Liver (tissue), 7 donors: ENCODE measurements at regions not wholly inside any gene's neighbourhood (a gene's known extent, or its start where the extent isn't known, plus 50 kb on each side); places are given as distances from the start of the nearest gene placed in this dataset.

Source experiments
- DNase-seq: peaks from one replicate; pipeline ENCODE4 v3.0.0-alpha.2; 2017; ENCODE audit warnings: low spot score
- H3K27ac ChIP-seq, 2 donors: one replicate each; pipeline ENCODE4 v1.7.0; 2013; ENCODE audit warnings: inconsistent platforms in 2 of 2, low read length in 2 of 2, control low read depth in 1 of 2, low read depth in 1 of 2, mild to moderate bottlenecking in 1 of 2
- H3K27me3 ChIP-seq, 4 donors: one replicate each; pipeline versions ENCODE4 v1.6.1 to v1.7.0; 2013; ENCODE audit warnings: low read length in 3 of 4, inconsistent platforms in 1 of 4, mild to moderate bottlenecking in 1 of 4, moderate library complexity in 1 of 4; ENCODE audit not compliant: control insufficient read depth in 4 of 4, insufficient read depth in 4 of 4
- H3K36me3 ChIP-seq, 4 donors: one replicate each; pipeline versions ENCODE4 v1.6.1 to v1.7.0; 2013; ENCODE audit warnings: low read length in 3 of 4, mild to moderate bottlenecking in 3 of 4, low read depth in 1 of 4, moderate library complexity in 1 of 4; ENCODE audit not compliant: control insufficient read depth in 4 of 4, insufficient read depth in 3 of 4
- H3K4me1 ChIP-seq, 4 donors: one replicate each; pipeline versions ENCODE4 v1.6.1 to v1.7.0; 2013; ENCODE audit warnings: low read length in 3 of 4, mild to moderate bottlenecking in 3 of 4, moderate library complexity in 1 of 4; ENCODE audit not compliant: control insufficient read depth in 4 of 4, insufficient read depth in 4 of 4
- H3K4me3 ChIP-seq, 3 donors: one replicate each; pipeline versions ENCODE4 v1.6.1 to v1.7.0; 2013; ENCODE audit warnings: low read length in 3 of 3, control low read depth in 1 of 3, low read depth in 1 of 3, mild to moderate bottlenecking in 1 of 3
- H3K9ac ChIP-seq, 2 donors: one replicate each; pipeline ENCODE4 v1.7.0; 2013; ENCODE audit warnings: low read length in 2 of 2, mild to moderate bottlenecking in 2 of 2, moderate library complexity in 2 of 2, control low read depth in 1 of 2, low read depth in 1 of 2
- H3K9me3 ChIP-seq, 4 donors: one replicate each; pipeline versions ENCODE4 v1.6.1 to v1.7.0; 2013; ENCODE audit warnings: low read length in 3 of 4; ENCODE audit not compliant: control insufficient read depth in 4 of 4
- EGR1 ChIP-seq, 2 donors: IDR thresholded peaks; 2 replicates each; pipeline ENCODE4 v1.6.1; 2016 to 2018; ENCODE audit warnings: antibody characterized with exemption in 2 of 2, low read depth in 2 of 2
- FOXA2 ChIP-seq: IDR thresholded peaks from 2 replicates; pipeline ENCODE4 v1.6.1; 2016; ENCODE audit warnings: antibody characterized with exemption
- HNF4G ChIP-seq: IDR thresholded peaks from 2 replicates; pipeline ENCODE4 v1.6.1; 2016; ENCODE audit warnings: antibody characterized with exemption
- JUND ChIP-seq, 2 donors: IDR thresholded peaks; 2 replicates each; pipeline ENCODE4 v1.6.1; 2016; ENCODE audit warnings: antibody characterized with exemption in 2 of 2
- RAD21 ChIP-seq, 2 donors: IDR thresholded peaks; 2 replicates each; pipeline ENCODE4 v1.6.1; 2016; ENCODE audit warnings: antibody characterized with exemption in 2 of 2, mild to moderate bottlenecking in 2 of 2
- RXRA ChIP-seq, 2 donors: IDR thresholded peaks; 2 replicates each; pipeline ENCODE4 v1.6.1; 2017 to 2018; ENCODE audit warnings: antibody characterized with exemption in 2 of 2, mild to moderate bottlenecking in 1 of 2
- SP1 ChIP-seq: IDR thresholded peaks from 2 replicates; pipeline ENCODE4 v1.6.1; 2018; ENCODE audit warnings: antibody characterized with exemption, mild to moderate bottlenecking
- YY1 ChIP-seq: IDR thresholded peaks from 2 replicates; pipeline ENCODE4 v1.6.1; 2016; ENCODE audit warnings: antibody characterized with exemption, mild to moderate bottlenecking
- WGBS: extraction: QIAGEN DNeasy Blood & Tissue Kit; methylation state at CpG from one replicate; pipeline ENCODE4 v1.1.7; 2013; 5-methylcytosine and 5-hydroxymethylcytosine counted together
- TF ChIP-seq, protein P1 (sequence below): IDR thresholded peaks from 2 replicates; pipeline ENCODE4 v1.6.1; 2016; ENCODE audit warnings: antibody characterized with exemption, mild to moderate bottlenecking
- TF ChIP-seq, protein P2 (sequence below): IDR thresholded peaks from 2 replicates; pipeline ENCODE4 v1.6.1; 2016; ENCODE audit warnings: antibody characterized with exemption
- donor health status: healthy.
- donor health status: healthy.
- donor health status: healthy.
- donor health status: healthy.

DNA sequence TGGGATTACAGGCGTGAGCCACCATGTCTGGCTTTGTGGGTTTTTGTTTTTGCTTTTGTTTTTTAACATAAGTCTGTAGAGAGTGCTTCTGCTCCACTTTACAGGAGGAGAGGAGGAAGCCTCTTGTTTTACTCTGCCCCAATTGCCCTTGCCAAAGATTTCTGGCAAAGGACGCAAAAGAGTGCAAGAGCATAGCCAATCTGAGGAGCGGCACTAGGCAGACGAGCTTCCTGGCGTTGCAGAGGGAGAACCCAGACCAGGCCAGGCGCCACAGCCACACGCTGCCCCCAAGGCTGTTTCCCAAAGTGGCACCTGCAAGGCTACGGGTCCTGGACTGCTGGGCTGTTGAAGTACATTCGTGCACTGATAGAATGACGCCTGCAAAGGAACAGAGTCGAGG lies 96.2 kb downstream of the BBS10 start:
- Histone ChIP-seq H3K9ac (no peak overlapping the region), H3K9me3 (no peaks in the 10 kb centered on the region), H3K4me3 (no peak overlapping the region), H3K4me1 (peaks cover 1 to 19% (median 11%) of the 10 kb centered on the region in 4 donors), H3K36me3 (no peaks in the 10 kb centered on the region), H3K27me3 (no peaks in the 10 kb centered on the region), H3K27ac (no peak overlapping the region)
- TF ChIP-seq RAD21 (IDR thresholded peaks at IDR 0.05) (no peak), EGR1 (IDR thresholded peaks at IDR 0.05; ENCODE audit: low read depth in 2 of 2) (no peak), SP1 (no peak)
- WGBS, result 74% methylated on average over 11 of the region's 11 CpGs
- no peak for DNase-seq

DNA sequence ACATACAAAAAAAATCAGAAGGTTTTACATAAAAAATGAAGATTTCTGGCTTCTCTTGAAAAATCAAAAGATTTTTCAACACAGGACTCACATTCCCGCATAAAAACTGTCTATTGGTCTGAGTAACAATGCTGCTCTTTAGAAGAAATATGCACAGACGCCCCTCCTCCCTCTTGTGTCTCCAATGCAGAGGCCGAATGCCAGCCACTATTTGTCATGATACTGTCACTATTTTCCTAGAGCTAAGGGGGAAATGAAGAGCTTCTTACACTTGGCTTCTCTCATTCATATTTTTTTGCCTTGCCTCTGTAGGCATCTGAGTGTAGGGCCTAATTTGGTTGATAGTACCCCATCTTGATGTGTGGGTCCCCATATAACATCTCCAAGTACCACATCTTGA lies 98.0 kb downstream of the BBS10 start:
- Histone ChIP-seq H3K4me1 (peaks cover 1 to 20% (median 11%) of the 10 kb centered on the region in 4 donors), H3K36me3 (no peaks in the 10 kb centered on the region), H3K27me3 (no peaks in the 10 kb centered on the region), H3K4me3 (no peak overlapping the region), H3K9ac (no peak overlapping the region), H3K9me3 (no peaks in the 10 kb centered on the region), H3K27ac (no peak overlapping the region)
- 78% methylated on average over 3 of the region's 3 CpGs for WGBS
- TF ChIP-seq, protein P1, sequence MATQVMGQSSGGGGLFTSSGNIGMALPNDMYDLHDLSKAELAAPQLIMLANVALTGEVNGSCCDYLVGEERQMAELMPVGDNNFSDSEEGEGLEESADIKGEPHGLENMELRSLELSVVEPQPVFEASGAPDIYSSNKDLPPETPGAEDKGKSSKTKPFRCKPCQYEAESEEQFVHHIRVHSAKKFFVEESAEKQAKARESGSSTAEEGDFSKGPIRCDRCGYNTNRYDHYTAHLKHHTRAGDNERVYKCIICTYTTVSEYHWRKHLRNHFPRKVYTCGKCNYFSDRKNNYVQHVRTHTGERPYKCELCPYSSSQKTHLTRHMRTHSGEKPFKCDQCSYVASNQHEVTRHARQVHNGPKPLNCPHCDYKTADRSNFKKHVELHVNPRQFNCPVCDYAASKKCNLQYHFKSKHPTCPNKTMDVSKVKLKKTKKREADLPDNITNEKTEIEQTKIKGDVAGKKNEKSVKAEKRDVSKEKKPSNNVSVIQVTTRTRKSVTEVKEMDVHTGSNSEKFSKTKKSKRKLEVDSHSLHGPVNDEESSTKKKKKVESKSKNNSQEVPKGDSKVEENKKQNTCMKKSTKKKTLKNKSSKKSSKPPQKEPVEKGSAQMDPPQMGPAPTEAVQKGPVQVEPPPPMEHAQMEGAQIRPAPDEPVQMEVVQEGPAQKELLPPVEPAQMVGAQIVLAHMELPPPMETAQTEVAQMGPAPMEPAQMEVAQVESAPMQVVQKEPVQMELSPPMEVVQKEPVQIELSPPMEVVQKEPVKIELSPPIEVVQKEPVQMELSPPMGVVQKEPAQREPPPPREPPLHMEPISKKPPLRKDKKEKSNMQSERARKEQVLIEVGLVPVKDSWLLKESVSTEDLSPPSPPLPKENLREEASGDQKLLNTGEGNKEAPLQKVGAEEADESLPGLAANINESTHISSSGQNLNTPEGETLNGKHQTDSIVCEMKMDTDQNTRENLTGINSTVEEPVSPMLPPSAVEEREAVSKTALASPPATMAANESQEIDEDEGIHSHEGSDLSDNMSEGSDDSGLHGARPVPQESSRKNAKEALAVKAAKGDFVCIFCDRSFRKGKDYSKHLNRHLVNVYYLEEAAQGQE, result no peak
- TF ChIP-seq JUND (IDR thresholded peaks at IDR 0.05), result no peak
- TF ChIP-seq YY1, result no peak
- no peak for DNase-seq

DNA sequence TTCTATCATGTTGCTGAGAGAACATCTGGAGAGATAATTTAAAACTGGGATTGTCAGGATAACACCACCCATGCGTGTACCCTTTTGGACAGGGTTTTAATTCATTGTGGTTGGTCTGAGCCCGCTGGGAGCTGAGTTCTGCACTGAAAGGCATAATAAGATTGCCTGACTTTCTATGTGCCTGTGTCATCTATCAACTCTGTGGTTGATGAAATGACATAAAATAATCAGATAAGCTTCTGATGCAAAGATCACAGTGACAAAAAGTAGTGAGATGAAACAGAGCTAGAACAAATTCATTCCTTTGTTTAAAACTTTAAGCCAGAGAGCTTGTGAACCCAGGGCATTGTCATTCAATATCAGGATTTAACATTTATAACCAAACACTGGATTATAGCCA lies 98.7 kb downstream of the BBS10 start:
- 94% methylated on average over 2 of the region's 2 CpGs for WGBS
- Histone ChIP-seq H3K36me3 (no peaks in the 10 kb centered on the region), H3K9me3 (no peaks in the 10 kb centered on the region), H3K4me1 (peaks cover 1 to 20% (median 11%) of the 10 kb centered on the region in 4 donors), H3K27me3 (no peaks in the 10 kb centered on the region), H3K4me3 (no peak overlapping the region), H3K9ac (no peak overlapping the region), H3K27ac (no peak overlapping the region)
- no peak for DNase-seq
- TF ChIP-seq HNF4G, result no peak
- TF ChIP-seq SP1, result no peak
- TF ChIP-seq RXRA (IDR thresholded peaks at IDR 0.05), result no peak
- no peak for TF ChIP-seq JUND (IDR thresholded peaks at IDR 0.05)
- TF ChIP-seq FOXA2, result no peak

DNA sequence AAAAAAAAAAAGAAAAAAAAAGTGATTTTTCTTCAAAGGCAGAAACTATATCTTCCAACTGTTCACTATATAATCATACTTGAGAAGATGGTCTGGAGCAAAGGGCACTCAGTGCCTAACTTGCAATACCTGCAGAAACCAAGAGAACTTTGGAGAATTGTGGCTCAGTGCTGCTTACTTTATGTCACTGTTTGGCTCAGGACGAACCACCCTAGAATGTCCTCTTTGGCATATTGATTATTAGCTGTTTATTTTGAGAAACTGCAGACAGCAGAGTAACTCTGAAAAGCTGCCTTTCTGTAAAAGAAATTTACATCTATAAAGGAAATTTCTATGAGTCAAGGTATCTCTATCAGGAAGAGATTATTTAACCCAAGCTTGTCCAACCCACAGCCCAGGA lies 100.2 kb downstream of the BBS10 start:
- H3K9me3 ChIP-seq, result no peaks in the 10 kb centered on the region
- no peaks in the 10 kb centered on the region for H3K36me3 ChIP-seq
- DNase-seq, result no peak
- H3K27ac ChIP-seq, result no peak overlapping the region
- H3K9ac ChIP-seq, result no peak overlapping the region
- WGBS, result 35% methylated on average over 1 of the region's 1 CpG
- H3K4me1 ChIP-seq, result peaks cover 1 to 24% (median 14%) of the 10 kb centered on the region in 4 donors
- H3K27me3 ChIP-seq, result no peaks in the 10 kb centered on the region
- no peak overlapping the region for H3K4me3 ChIP-seq
- TF ChIP-seq RXRA (IDR thresholded peaks at IDR 0.05), result peak in 1 of 2 donors; percentile 7
- peak; percentile 7 for TF ChIP-seq FOXA2
- TF ChIP-seq, protein P2, sequence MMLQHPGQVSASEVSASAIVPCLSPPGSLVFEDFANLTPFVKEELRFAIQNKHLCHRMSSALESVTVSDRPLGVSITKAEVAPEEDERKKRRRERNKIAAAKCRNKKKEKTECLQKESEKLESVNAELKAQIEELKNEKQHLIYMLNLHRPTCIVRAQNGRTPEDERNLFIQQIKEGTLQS, result no peak
